HEK293 (cell line): ENCODE measurements at regions not wholly inside any gene's neighbourhood (a gene's known extent, or its start where the extent isn't known, plus 50 kb on each side); places are given as distances from the start of the nearest gene placed in this dataset.

Source experiments
- CTCF ChIA-PET: fragments of 350-600 bp; formaldehyde crosslinking; extraction: SDS; loops from one replicate; lab custom pipeline; 2021; ENCODE audit warnings: antibody characterized with exemption; lab: Yijun Ruan, JAX
- POLR2A ChIA-PET: fragments of 300-600 bp; formaldehyde crosslinking; extraction: SDS; loops from one replicate; lab custom pipeline; 2020; ENCODE audit warnings: antibody characterized with exemption, inconsistent platforms; lab: Yijun Ruan, JAX
- H3K27ac ChIP-seq: fragments of 200-500 bp; sonication (Bioruptor generic); 2 replicates; pipeline ENCODE4 v1.5.1; 2014; ENCODE audit warnings: low read depth, low read length, control low read depth, inconsistent platforms; ENCODE audit errors: extremely low read depth
- H3K36me3 ChIP-seq, 2 experiments: fragments of 200-500 bp in 1 of 2; sonication (Bioruptor generic) in 1 of 2; 1 replicate in 1 of 2; 2 replicates in 1 of 2; pipeline ENCODE4 v1.5.1; 2014 to 2017; ENCODE audit warnings: inconsistent platforms in 2 of 2, low read length in 2 of 2; ENCODE audit not compliant: control insufficient read depth in 2 of 2, insufficient read depth in 1 of 2
- H3K4me1 ChIP-seq: fragments of 200-500 bp; sonication (Bioruptor generic); 2 replicates; pipeline ENCODE4 v1.5.1; 2014; ENCODE audit warnings: mild to moderate bottlenecking, low read length, inconsistent platforms; ENCODE audit not compliant: control insufficient read depth, insufficient read depth
- H3K4me3 ChIP-seq: 2 replicates; pipeline ENCODE4 v1.5.1; 2011; ENCODE audit warnings: low read depth, mild to moderate bottlenecking, control low read depth, low read length, moderate library complexity
- H3K9me3 ChIP-seq: fragments of 200-500 bp; sonication (Bioruptor generic); 2 replicates; pipeline ENCODE4 v1.5.1; 2014; ENCODE audit warnings: low read depth, low read length, inconsistent platforms; ENCODE audit not compliant: control insufficient read depth, insufficient read depth
- FEZF1 ChIP-seq: fragments of 450-650 bp; formaldehyde crosslinking; IDR thresholded peaks from 2 replicates; pipeline ENCODE4 v1.5.1; 2016; ENCODE audit warnings: missing biosample characterization, missing genetic modification characterization
- MEIS1 ChIP-seq: sonication (generic); formaldehyde crosslinking; IDR thresholded peaks from 2 replicates; pipeline ENCODE4 v1.8.1; 2022; ENCODE audit warnings: missing genetic modification reagents, mild to moderate bottlenecking, borderline replicate concordance
- OSR2 ChIP-seq: fragments of 450-650 bp; formaldehyde crosslinking; IDR thresholded peaks from 2 replicates; pipeline ENCODE4 v1.5.1; 2016; ENCODE audit warnings: missing biosample characterization, missing genetic modification characterization
- PRDM1 ChIP-seq: fragments of 450-650 bp; formaldehyde crosslinking; IDR thresholded peaks from 2 replicates; pipeline ENCODE4; 2016; ENCODE audit warnings: missing biosample characterization, missing genetic modification characterization
- REPIN1 ChIP-seq: fragments of 450-650 bp; formaldehyde crosslinking; IDR thresholded peaks from 2 replicates; pipeline ENCODE4 v1.5.1; 2017; ENCODE audit warnings: missing biosample characterization, missing genetic modification characterization, low read depth
- TRIM28 ChIP-seq: IDR thresholded peaks from 2 replicates; pipeline ENCODE4 v1.6.1; 2011; ENCODE audit warnings: low read length, control low read depth, borderline replicate concordance
- ZBTB11 ChIP-seq: fragments of 450-650 bp; formaldehyde crosslinking; conservative IDR thresholded peaks from 2 replicates; pipeline ENCODE4 v1.5.1; 2016; ENCODE audit warnings: low read depth, missing biosample characterization, missing genetic modification characterization
- ZBTB20 ChIP-seq: fragments of 450-650 bp; formaldehyde crosslinking; IDR thresholded peaks from 2 replicates; pipeline ENCODE4 v1.5.1; 2016; ENCODE audit warnings: missing biosample characterization, missing genetic modification characterization
- ZBTB26 ChIP-seq: fragments of 450-650 bp; formaldehyde crosslinking; optimal IDR thresholded peaks from 2 replicates; pipeline ENCODE3; 2016; ENCODE audit warnings: missing biosample characterization, mild to moderate bottlenecking, missing genetic modification characterization
- ZBTB48 ChIP-seq: fragments of 450-650 bp; formaldehyde crosslinking; IDR thresholded peaks from 2 replicates; pipeline ENCODE4 v1.5.1; 2016; ENCODE audit warnings: missing biosample characterization, missing genetic modification characterization
- ZEB2 ChIP-seq: fragments of 450-650 bp; formaldehyde crosslinking; IDR thresholded peaks from 2 replicates; pipeline ENCODE4 v1.5.1; 2016; ENCODE audit warnings: missing biosample characterization, missing genetic modification characterization
- ZNF184 ChIP-seq: fragments of 450-650 bp; IDR thresholded peaks from 2 replicates; pipeline ENCODE4 v1.5.1; 2018; ENCODE audit warnings: missing biosample characterization, mild to moderate bottlenecking, missing genetic modification characterization
- ZNF239 ChIP-seq: fragments of 450-650 bp; formaldehyde crosslinking; IDR thresholded peaks from 2 replicates; pipeline ENCODE4 v1.5.1; 2016; ENCODE audit warnings: missing biosample characterization, missing genetic modification characterization
- ZNF37A ChIP-seq: fragments of 450-650 bp; IDR thresholded peaks from 2 replicates; pipeline ENCODE4 v1.5.1; 2018; ENCODE audit warnings: missing biosample characterization, missing genetic modification characterization
- ZNF426 ChIP-seq: fragments of 450-650 bp; formaldehyde crosslinking; IDR thresholded peaks from 2 replicates; pipeline ENCODE4 v1.5.1; 2017; ENCODE audit warnings: missing biosample characterization, missing genetic modification characterization, mild to moderate bottlenecking, inconsistent platforms, moderate library complexity
- ZNF585B ChIP-seq: fragments of 450-650 bp; formaldehyde crosslinking; IDR thresholded peaks from 2 replicates; pipeline ENCODE4 v1.5.1; 2016; ENCODE audit warnings: missing biosample characterization, missing genetic modification characterization
- ZNF664 ChIP-seq: fragments of 450-650 bp; formaldehyde crosslinking; IDR thresholded peaks from 2 replicates; pipeline ENCODE4 v1.5.1; 2016; ENCODE audit warnings: missing biosample characterization, missing genetic modification characterization
- ZNF670 ChIP-seq: fragments of 450-650 bp; formaldehyde crosslinking; IDR thresholded peaks from 2 replicates; pipeline ENCODE4 v1.5.1; 2016; ENCODE audit warnings: missing biosample characterization, missing genetic modification characterization, low read depth
- ZSCAN30 ChIP-seq: fragments of 450-650 bp; IDR thresholded peaks from 2 replicates; pipeline ENCODE4 v1.5.1; 2018; ENCODE audit warnings: missing biosample characterization, mild to moderate bottlenecking, missing genetic modification characterization, moderate library complexity
- ZXDB ChIP-seq: fragments of 450-650 bp; formaldehyde crosslinking; IDR thresholded peaks from 2 replicates; pipeline ENCODE4 v1.5.1; 2016; ENCODE audit warnings: missing biosample characterization, missing genetic modification characterization
- TF ChIP-seq, protein P1 (sequence below): fragments of 450-650 bp; formaldehyde crosslinking; IDR thresholded peaks from 2 replicates; pipeline ENCODE4 v1.5.1; 2016; ENCODE audit warnings: missing biosample characterization, missing genetic modification characterization
- TF ChIP-seq, protein P2 (sequence below): fragments of 450-650 bp; formaldehyde crosslinking; IDR thresholded peaks from 2 replicates; pipeline ENCODE4 v1.5.1; 2016; ENCODE audit warnings: missing biosample characterization, missing genetic modification characterization
- TF ChIP-seq, protein P3 (sequence below): fragments of 450-650 bp; formaldehyde crosslinking; conservative IDR thresholded peaks from 2 replicates; pipeline ENCODE4 v1.5.1; 2016; ENCODE audit warnings: low read depth, missing biosample characterization, missing genetic modification characterization

GRCh38 chr4:111127841-111128240, 505.0 kb upstream of the PITX2 start:
- H3K4me3 ChIP-seq, result no peak overlapping the region
- no peaks in the 10 kb centered on the region for H3K36me3 ChIP-seq
- no peaks in the 10 kb centered on the region for H3K9me3 ChIP-seq
- ChIA-PET CTCF (no interaction called here), POLR2A (no interaction called here)
- TF ChIP-seq ZNF184 (tag by site-specific recombination) (no peak), OSR2 (tag by site-specific recombination) (no peak), ZNF664 (no peak), ZNF426 (tag by site-specific recombination) (no peak), ZXDB (tag by site-specific recombination) (no peak), ZSCAN30 (no peak), ZBTB26 (no peak), REPIN1 (tag by site-specific recombination) (no peak), MEIS1 (CRISPR knock-in tag) (no peak)
- TF ChIP-seq, protein P1, sequence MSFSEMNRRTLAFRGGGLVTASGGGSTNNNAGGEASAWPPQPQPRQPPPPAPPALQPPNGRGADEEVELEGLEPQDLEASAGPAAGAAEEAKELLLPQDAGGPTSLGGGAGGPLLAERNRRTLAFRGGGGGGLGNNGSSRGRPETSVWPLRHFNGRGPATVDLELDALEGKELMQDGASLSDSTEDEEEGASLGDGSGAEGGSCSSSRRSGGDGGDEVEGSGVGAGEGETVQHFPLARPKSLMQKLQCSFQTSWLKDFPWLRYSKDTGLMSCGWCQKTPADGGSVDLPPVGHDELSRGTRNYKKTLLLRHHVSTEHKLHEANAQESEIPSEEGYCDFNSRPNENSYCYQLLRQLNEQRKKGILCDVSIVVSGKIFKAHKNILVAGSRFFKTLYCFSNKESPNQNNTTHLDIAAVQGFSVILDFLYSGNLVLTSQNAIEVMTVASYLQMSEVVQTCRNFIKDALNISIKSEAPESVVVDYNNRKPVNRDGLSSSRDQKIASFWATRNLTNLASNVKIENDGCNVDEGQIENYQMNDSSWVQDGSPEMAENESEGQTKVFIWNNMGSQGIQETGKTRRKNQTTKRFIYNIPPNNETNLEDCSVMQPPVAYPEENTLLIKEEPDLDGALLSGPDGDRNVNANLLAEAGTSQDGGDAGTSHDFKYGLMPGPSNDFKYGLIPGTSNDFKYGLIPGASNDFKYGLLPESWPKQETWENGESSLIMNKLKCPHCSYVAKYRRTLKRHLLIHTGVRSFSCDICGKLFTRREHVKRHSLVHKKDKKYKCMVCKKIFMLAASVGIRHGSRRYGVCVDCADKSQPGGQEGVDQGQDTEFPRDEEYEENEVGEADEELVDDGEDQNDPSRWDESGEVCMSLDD (tag by site-specific recombination), result no peak
- H3K4me1 ChIP-seq, result no peaks in the 10 kb centered on the region
- H3K27ac ChIP-seq, result no peak overlapping the region

DNA sequence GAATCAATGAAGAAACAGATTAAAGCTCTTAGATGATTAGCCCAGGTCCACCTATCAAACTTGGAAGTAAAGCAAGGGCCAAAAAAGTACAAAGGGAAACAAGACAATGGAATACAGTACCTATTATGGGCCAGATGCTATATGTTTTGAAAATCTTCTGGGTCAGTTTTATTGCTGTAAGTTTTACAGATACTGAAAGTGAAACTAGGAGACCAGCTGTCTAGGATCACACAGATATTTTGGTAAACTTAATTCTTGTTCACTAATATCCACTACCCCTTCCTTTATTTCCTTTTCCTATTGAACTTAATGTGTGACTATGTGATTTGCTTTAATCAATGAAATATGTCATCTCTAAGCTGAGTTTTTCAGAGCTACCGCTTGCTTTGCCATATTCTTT, 505.4 kb upstream of the PITX2 start:
- Histone ChIP-seq H3K9me3 (no peaks in the 10 kb centered on the region), H3K4me3 (no peak overlapping the region), H3K4me1 (no peaks in the 10 kb centered on the region), H3K27ac (no peak overlapping the region), H3K36me3 (no peaks in the 10 kb centered on the region)
- POLR2A ChIA-PET, result no interaction called here
- CTCF ChIA-PET, result interaction anchor here (0.7 kb wide), 1 partner anchor 35 kb away, joined by 3 read pairs; no protein-coding TSS in a partner anchor
- TF ChIP-seq TRIM28 (no peak), ZBTB20 (tag by site-specific recombination) (no peak), PRDM1 (tag by site-specific recombination) (no peak), ZBTB11 (no peak), ZNF239 (tag by site-specific recombination) (no peak), ZEB2 (tag by site-specific recombination) (no peak), ZNF670 (tag by site-specific recombination) (no peak), ZNF37A (no peak), FEZF1 (tag by site-specific recombination) (no peak), ZBTB48 (tag by site-specific recombination) (no peak), ZNF585B (tag by site-specific recombination) (no peak)
- TF ChIP-seq, protein P2, sequence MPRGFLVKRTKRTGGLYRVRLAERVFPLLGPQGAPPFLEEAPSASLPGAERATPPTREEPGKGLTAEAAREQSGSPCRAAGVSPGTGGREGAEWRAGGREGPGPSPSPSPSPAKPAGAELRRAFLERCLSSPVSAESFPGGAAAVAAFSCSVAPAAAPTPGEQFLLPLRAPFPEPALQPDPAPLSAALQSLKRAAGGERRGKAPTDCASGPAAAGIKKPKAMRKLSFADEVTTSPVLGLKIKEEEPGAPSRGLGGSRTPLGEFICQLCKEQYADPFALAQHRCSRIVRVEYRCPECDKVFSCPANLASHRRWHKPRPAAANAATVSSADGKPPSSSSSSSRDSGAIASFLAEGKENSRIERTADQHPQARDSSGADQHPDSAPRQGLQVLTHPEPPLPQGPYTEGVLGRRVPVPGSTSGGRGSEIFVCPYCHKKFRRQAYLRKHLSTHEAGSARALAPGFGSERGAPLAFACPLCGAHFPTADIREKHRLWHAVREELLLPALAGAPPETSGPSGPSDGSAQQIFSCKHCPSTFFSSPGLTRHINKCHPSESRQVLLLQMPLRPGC (tag by site-specific recombination), result no peak
- TF ChIP-seq, protein P3, sequence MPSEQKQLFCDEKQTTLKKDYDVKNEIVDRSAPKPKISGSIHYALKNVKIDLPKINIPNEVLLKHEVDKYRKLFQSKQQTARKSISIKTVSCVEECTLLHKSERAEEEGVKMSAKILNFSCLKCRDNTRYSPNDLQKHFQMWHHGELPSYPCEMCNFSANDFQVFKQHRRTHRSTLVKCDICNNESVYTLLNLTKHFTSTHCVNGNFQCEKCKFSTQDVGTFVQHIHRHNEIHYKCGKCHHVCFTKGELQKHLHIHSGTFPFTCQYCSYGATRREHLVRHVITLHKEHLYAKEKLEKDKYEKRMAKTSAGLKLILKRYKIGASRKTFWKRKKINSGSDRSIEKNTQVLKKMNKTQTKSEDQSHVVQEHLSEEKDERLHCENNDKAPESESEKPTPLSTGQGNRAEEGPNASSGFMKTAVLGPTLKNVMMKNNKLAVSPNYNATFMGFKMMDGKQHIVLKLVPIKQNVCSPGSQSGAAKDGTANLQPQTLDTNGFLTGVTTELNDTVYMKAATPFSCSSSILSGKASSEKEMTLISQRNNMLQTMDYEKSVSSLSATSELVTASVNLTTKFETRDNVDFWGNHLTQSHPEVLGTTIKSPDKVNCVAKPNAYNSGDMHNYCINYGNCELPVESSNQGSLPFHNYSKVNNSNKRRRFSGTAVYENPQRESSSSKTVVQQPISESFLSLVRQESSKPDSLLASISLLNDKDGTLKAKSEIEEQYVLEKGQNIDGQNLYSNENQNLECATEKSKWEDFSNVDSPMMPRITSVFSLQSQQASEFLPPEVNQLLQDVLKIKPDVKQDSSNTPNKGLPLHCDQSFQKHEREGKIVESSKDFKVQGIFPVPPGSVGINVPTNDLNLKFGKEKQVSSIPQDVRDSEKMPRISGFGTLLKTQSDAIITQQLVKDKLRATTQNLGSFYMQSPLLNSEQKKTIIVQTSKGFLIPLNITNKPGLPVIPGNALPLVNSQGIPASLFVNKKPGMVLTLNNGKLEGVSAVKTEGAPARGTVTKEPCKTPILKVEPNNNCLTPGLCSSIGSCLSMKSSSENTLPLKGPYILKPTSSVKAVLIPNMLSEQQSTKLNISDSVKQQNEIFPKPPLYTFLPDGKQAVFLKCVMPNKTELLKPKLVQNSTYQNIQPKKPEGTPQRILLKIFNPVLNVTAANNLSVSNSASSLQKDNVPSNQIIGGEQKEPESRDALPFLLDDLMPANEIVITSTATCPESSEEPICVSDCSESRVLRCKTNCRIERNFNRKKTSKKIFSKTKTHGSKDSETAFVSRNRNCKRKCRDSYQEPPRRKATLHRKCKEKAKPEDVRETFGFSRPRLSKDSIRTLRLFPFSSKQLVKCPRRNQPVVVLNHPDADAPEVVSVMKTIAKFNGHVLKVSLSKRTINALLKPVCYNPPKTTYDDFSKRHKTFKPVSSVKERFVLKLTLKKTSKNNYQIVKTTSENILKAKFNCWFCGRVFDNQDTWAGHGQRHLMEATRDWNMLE (tag by site-specific recombination), result no peak
